ENCODE measurements at regions not wholly inside any gene's neighbourhood (a gene's known extent, or its start where the extent isn't known, plus 50 kb on each side); places are given as distances from the start of the nearest gene placed in this dataset.

- no peak for TF ChIP-seq CTCF (IDR thresholded peaks at IDR 0.05 in 8 of 11, conservative IDR thresholded peaks at IDR 0.05 in 3 of 11)
- no peak for TF ChIP-seq POLR2AphosphoS5 (IDR thresholded peaks at IDR 0.05)
Measured at GRCh38 chrX:114165537-114165936, 418.3 kb upstream of the HTR2C start.
